ENCODE measurements at regions not wholly inside any gene's neighbourhood (a gene's known extent, or its start where the extent isn't known, plus 50 kb on each side); places are given as distances from the start of the nearest gene placed in this dataset.
"Not testable (repeated sequence)": the region's sequence is repeated elsewhere in the genome, so short reads cannot be mapped to it uniquely, and the experiment has no call there.

- Mint-ChIP-seq H3K4me1 (ENCODE audit: low read depth in 2 of 2) (no peaks in the 10 kb centered on the region), H3K9me3 (no peaks in the 10 kb centered on the region), H3K27me3 (no peaks in the 10 kb centered on the region), H3K36me3 (no peaks in the 10 kb centered on the region), H3K4me3 (no peak overlapping the region), H3K27ac (no peak overlapping the region)
- DNase-seq (ENCODE audit: low spot score) (no peak), ATAC-seq (no peak)
Observed at GRCh38 chr14:25461780-25462179, 411.8 kb upstream of the STXBP6 start.

- Mint-ChIP-seq H3K4me1 (ENCODE audit: low read depth in 2 of 2) (no peaks in the 10 kb centered on the region), H3K4me3 (no peak overlapping the region), H3K36me3 (no peaks in the 10 kb centered on the region), H3K9me3 (peaks cover 15% of the 10 kb centered on the region), H3K27ac (no peak overlapping the region), H3K27me3 (peaks cover 3 to 6% of the 10 kb centered on the region in 2 donors)
- ATAC-seq (no peak), DNase-seq (ENCODE audit: low spot score) (no peak)
Observed at GRCh38 chr14:25444381-25444780, 394.4 kb upstream of the STXBP6 start.

GRCh38 chr14:25440382-25440781 is 390.4 kb upstream of the STXBP6 start:
- Mint-ChIP-seq H3K27me3 (peaks cover 9 to 10% of the 10 kb centered on the region in 2 donors), H3K9me3 (peaks cover 17% of the 10 kb centered on the region)
- not testable (repeated sequence) for DNase-seq (ENCODE audit: low spot score); H3K36me3 Mint-ChIP-seq; H3K27ac Mint-ChIP-seq; H3K4me1 Mint-ChIP-seq (ENCODE audit: low read depth in 2 of 2); H3K4me3 Mint-ChIP-seq; ATAC-seq

- Mint-ChIP-seq H3K4me3 (no peak overlapping the region), H3K27ac (no peak overlapping the region), H3K4me1 (ENCODE audit: low read depth in 2 of 2) (no peaks in the 10 kb centered on the region), H3K27me3 (peaks cover 5 to 10% of the 10 kb centered on the region in 2 donors), H3K36me3 (no peaks in the 10 kb centered on the region), H3K9me3 (peaks cover 11% of the 10 kb centered on the region)
- no peak for DNase-seq (ENCODE audit: low spot score)
- no peak for ATAC-seq
Observed at GRCh38 chr14:25436906-25437305, 387.0 kb upstream of the STXBP6 start.

GRCh38 chr14:25436288-25436875 is 386.4 kb upstream of the STXBP6 start:
- Mint-ChIP-seq H3K4me3 (no peak overlapping the region), H3K27ac (no peak overlapping the region), H3K36me3 (no peaks in the 10 kb centered on the region), H3K4me1 (ENCODE audit: low read depth in 2 of 2) (no peaks in the 10 kb centered on the region), H3K9me3 (peaks cover 9% of the 10 kb centered on the region), H3K27me3 (peaks cover 5 to 10% of the 10 kb centered on the region in 2 donors)
- no peak for DNase-seq (ENCODE audit: low spot score)
- no peak for ATAC-seq

GRCh38 chr14:25431211-25432076 is 381.5 kb upstream of the STXBP6 start:
- H3K4me3 Mint-ChIP-seq, result no peak overlapping the region
- no peaks in the 10 kb centered on the region for H3K4me1 Mint-ChIP-seq (ENCODE audit: low read depth in 2 of 2)
- no peak for DNase-seq (ENCODE audit: low spot score)
- peaks cover 6% of the 10 kb centered on the region for H3K9me3 Mint-ChIP-seq
- no peak overlapping the region for H3K27ac Mint-ChIP-seq
- no peaks in the 10 kb centered on the region for H3K36me3 Mint-ChIP-seq
- peak in 1 of 2 donors; percentile 17 for ATAC-seq
- H3K27me3 Mint-ChIP-seq, result peaks cover 0 to 8% of the 10 kb centered on the region in 2 donors

GRCh38 chr14:25430808-25431207 is 380.9 kb upstream of the STXBP6 start:
- H3K4me1 Mint-ChIP-seq (ENCODE audit: low read depth in 2 of 2), result no peaks in the 10 kb centered on the region
- DNase-seq (ENCODE audit: low spot score), result no peak

GRCh38 chr14:25412998-25413397 is 363.1 kb upstream of the STXBP6 start:
- peaks cover 18 to 28% of the 10 kb centered on the region in 2 donors for H3K27me3 Mint-ChIP-seq
- DNase-seq (ENCODE audit: low spot score), result no peak
- no peak overlapping the region for H3K4me3 Mint-ChIP-seq
- H3K9me3 Mint-ChIP-seq, result no peaks in the 10 kb centered on the region
- no peaks in the 10 kb centered on the region for H3K36me3 Mint-ChIP-seq
- H3K4me1 Mint-ChIP-seq (ENCODE audit: low read depth in 2 of 2), result no peaks in the 10 kb centered on the region
- H3K27ac Mint-ChIP-seq, result no peak overlapping the region
- no peak for ATAC-seq

More at GRCh38 chr14:25430808-25431207, 380.9 kb upstream of the STXBP6 start:
- Mint-ChIP-seq H3K9me3 (peaks cover 6% of the 10 kb centered on the region), H3K36me3 (no peaks in the 10 kb centered on the region), H3K27me3 (peaks cover 0 to 8% of the 10 kb centered on the region in 2 donors), H3K4me3 (no peak overlapping the region), H3K27ac (no peak overlapping the region)
- ATAC-seq, result no peak

GRCh38 chr14:25411781-25412757 is 362.1 kb upstream of the STXBP6 start:
- no peaks in the 10 kb centered on the region for H3K4me1 Mint-ChIP-seq (ENCODE audit: low read depth in 2 of 2)
- DNase-seq (ENCODE audit: low spot score), result no peak

GRCh38 chr14:25406818-25407217 is 356.9 kb upstream of the STXBP6 start:
- H3K9me3 Mint-ChIP-seq, result peaks cover 2% of the 10 kb centered on the region
- peaks cover 7% of the 10 kb centered on the region in 2 donors for H3K27me3 Mint-ChIP-seq
- H3K36me3 Mint-ChIP-seq, result no peaks in the 10 kb centered on the region
- H3K4me3 Mint-ChIP-seq, result no peak overlapping the region
- DNase-seq (ENCODE audit: low spot score) (no peak), ATAC-seq (no peak)
- H3K27ac Mint-ChIP-seq, result no peak overlapping the region
- no peaks in the 10 kb centered on the region for H3K4me1 Mint-ChIP-seq (ENCODE audit: low read depth in 2 of 2)

More at GRCh38 chr14:25411781-25412757, 362.1 kb upstream of the STXBP6 start:
- ATAC-seq, result no peak
- H3K9me3 Mint-ChIP-seq, result peaks cover 2% of the 10 kb centered on the region
- H3K27me3 Mint-ChIP-seq, result peaks cover 21 to 34% of the 10 kb centered on the region in 2 donors
- no peaks in the 10 kb centered on the region for H3K36me3 Mint-ChIP-seq
- H3K27ac Mint-ChIP-seq, result no peak overlapping the region
- H3K4me3 Mint-ChIP-seq, result no peak overlapping the region

GRCh38 chr14:25400607-25401206 is 350.8 kb upstream of the STXBP6 start:
- no peaks in the 10 kb centered on the region for H3K9me3 Mint-ChIP-seq
- H3K36me3 Mint-ChIP-seq, result no peaks in the 10 kb centered on the region
- peaks cover 0 to 4% of the 10 kb centered on the region in 2 donors for H3K27me3 Mint-ChIP-seq
- ATAC-seq (peak in 1 of 2 donors; percentile 62), DNase-seq (ENCODE audit: low spot score) (peak; percentile 62)
- H3K27ac Mint-ChIP-seq, result no peak overlapping the region
- H3K4me1 Mint-ChIP-seq (ENCODE audit: low read depth in 2 of 2), result peaks cover 0 to 3% of the 10 kb centered on the region in 2 donors
- H3K4me3 Mint-ChIP-seq, result no peak overlapping the region

- ATAC-seq, result no peak
- H3K4me1 Mint-ChIP-seq (ENCODE audit: low read depth in 2 of 2), result peaks cover 0 to 3% of the 10 kb centered on the region in 2 donors
Observed at GRCh38 chr14:25396128-25396527, 346.2 kb upstream of the STXBP6 start.

GRCh38 chr14:25394791-25395391 is 344.9 kb upstream of the STXBP6 start:
- H3K27ac Mint-ChIP-seq, result no peak overlapping the region
- H3K4me3 Mint-ChIP-seq, result no peak overlapping the region

More at GRCh38 chr14:25396128-25396527, 346.2 kb upstream of the STXBP6 start:
- DNase-seq (ENCODE audit: low spot score), result no peak
- Mint-ChIP-seq H3K4me3 (no peak overlapping the region), H3K9me3 (no peaks in the 10 kb centered on the region), H3K27me3 (peaks cover 0 to 8% of the 10 kb centered on the region in 2 donors), H3K27ac (no peak overlapping the region), H3K36me3 (no peaks in the 10 kb centered on the region)

More at GRCh38 chr14:25394791-25395391, 344.9 kb upstream of the STXBP6 start:
- Mint-ChIP-seq H3K27me3 (peaks cover 3 to 4% of the 10 kb centered on the region in 2 donors), H3K9me3 (no peaks in the 10 kb centered on the region), H3K36me3 (no peaks in the 10 kb centered on the region), H3K4me1 (ENCODE audit: low read depth in 2 of 2) (no peaks in the 10 kb centered on the region)
- ATAC-seq, result no peak
- no peak for DNase-seq (ENCODE audit: low spot score)

Data from natural killer cell treated with Interleukin-12 subunit alpha and Interleukin-12 subunit beta and Interleukin-15 and Interleukin-18, amount 100 ng/mL, for 72 hours (primary cell).